ENCODE measurements at regions not wholly inside any gene's neighbourhood (a gene's known extent, or its start where the extent isn't known, plus 50 kb on each side); places are given as distances from the start of the nearest gene placed in this dataset.

DNA sequence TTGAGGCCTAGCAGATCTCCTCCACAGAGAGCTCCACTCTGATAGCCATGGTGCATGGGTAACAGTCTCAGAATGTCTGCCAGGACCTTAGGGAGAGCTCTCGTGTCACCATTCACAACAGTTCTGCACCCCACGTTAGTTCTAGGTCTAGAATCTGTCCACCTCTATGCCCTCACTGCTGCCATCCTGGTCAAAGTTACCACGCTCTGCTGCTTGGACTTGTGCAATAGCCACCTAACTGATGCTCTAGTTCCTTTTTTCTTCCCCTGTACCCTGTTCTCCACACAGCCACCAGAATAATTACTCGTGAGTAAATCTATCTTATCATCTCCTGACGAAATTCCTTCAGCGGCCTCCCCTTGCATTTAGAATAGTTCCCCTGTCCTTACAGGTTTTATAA is 268.8 kb upstream of the GATB start:
- Mint-ChIP-seq H3K9me3 (peaks cover 4% of the 10 kb centered on the region), H3K4me3 (no peak overlapping the region), H3K36me3 (ENCODE audit: low read depth) (no peaks in the 10 kb centered on the region), H3K27ac (no peak overlapping the region), H3K4me1 (peaks cover 5% of the 10 kb centered on the region), H3K27me3 (ENCODE audit: low read depth, poor library complexity) (no peaks in the 10 kb centered on the region)
- DNase-seq = no peak
- TF ChIP-seq, protein P1, sequence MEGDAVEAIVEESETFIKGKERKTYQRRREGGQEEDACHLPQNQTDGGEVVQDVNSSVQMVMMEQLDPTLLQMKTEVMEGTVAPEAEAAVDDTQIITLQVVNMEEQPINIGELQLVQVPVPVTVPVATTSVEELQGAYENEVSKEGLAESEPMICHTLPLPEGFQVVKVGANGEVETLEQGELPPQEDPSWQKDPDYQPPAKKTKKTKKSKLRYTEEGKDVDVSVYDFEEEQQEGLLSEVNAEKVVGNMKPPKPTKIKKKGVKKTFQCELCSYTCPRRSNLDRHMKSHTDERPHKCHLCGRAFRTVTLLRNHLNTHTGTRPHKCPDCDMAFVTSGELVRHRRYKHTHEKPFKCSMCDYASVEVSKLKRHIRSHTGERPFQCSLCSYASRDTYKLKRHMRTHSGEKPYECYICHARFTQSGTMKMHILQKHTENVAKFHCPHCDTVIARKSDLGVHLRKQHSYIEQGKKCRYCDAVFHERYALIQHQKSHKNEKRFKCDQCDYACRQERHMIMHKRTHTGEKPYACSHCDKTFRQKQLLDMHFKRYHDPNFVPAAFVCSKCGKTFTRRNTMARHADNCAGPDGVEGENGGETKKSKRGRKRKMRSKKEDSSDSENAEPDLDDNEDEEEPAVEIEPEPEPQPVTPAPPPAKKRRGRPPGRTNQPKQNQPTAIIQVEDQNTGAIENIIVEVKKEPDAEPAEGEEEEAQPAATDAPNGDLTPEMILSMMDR (IDR thresholded peaks at IDR 0.05) = no peak

DNA sequence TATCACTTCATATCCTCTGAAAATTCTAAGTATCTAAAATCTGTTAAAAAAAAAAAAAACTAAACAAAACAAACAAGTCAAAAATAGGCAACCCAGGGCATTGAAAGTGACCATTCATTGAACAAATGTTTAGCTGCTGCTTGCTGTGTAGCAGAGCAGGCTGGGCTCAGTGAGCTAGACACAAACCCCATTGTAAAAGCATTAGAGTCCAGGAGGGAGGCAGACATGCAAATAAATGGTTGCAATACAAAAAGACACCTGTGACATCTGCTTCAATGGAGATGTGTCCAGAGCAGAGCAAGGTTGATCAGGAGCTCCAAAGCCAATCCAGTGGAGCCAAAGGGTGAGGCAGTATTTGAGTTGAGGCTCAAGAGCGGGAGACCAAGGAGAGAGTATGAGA is 267.3 kb upstream of the GATB start:
- no peak overlapping the region for H3K4me3 Mint-ChIP-seq

DNA sequence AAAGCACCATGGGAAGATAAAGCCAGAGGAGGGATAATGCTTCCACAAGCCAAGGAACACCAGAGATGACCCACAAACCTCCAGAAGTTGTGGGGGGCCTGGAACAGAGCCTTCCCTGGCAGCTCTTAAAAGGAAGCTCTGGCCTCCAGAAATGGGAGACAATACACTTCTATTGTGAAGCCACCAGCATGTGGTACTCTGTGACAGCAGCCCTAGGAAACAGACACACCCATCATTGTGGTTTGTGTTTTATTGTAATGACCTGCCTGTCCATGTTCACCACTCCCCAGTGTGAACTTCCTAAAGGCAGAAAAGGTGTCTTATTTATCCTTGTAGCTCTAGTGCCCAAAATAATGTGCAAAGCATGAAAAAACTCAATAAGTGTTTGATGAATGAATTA is 264.1 kb upstream of the GATB start:
- no peak for DNase-seq
- no peaks in the 10 kb centered on the region for H3K36me3 Mint-ChIP-seq (ENCODE audit: low read depth)
- H3K4me3 Mint-ChIP-seq = no peak overlapping the region
- H3K9me3 Mint-ChIP-seq = peaks cover 4% of the 10 kb centered on the region
- TF ChIP-seq, protein P1 (IDR thresholded peaks at IDR 0.05) = no peak
- no peak overlapping the region for H3K27ac Mint-ChIP-seq
- H3K27me3 Mint-ChIP-seq (ENCODE audit: low read depth, poor library complexity) = peaks cover 4% of the 10 kb centered on the region
- peaks cover 4% of the 10 kb centered on the region for H3K4me1 Mint-ChIP-seq

More for the DNA sequence above, 267.3 kb upstream of the GATB start:
- Mint-ChIP-seq H3K27ac (no peak overlapping the region), H3K36me3 (ENCODE audit: low read depth) (no peaks in the 10 kb centered on the region), H3K27me3 (ENCODE audit: low read depth, poor library complexity) (no peaks in the 10 kb centered on the region), H3K4me1 (peaks cover 5% of the 10 kb centered on the region), H3K9me3 (peaks cover 4% of the 10 kb centered on the region)
- no peak for DNase-seq
- TF ChIP-seq, protein P1 (IDR thresholded peaks at IDR 0.05) = no peak

DNA sequence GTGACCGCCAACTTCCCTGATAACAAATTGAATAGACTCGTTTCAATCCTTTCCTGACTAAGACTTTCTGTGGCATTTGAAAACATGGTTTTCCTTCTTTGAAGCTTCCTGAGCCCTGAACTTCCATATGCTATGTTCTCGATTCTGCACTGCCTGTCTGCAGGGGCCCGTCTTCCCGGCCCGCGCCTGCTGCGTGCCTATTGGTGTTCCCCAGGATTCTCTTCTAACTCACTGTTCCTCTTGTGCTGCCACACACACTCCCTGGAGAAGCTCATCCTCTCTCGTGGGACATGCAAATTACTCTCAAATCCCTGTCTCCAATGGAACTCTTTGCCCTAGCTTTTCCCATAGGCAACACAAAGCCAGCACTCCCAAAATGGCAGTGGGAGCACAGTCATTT is 262.9 kb upstream of the GATB start:
- DNase-seq = no peak
- peaks cover 4% of the 10 kb centered on the region for H3K9me3 Mint-ChIP-seq
- H3K36me3 Mint-ChIP-seq (ENCODE audit: low read depth) = no peaks in the 10 kb centered on the region
- TF ChIP-seq, protein P1 (IDR thresholded peaks at IDR 0.05) = no peak
- H3K27ac Mint-ChIP-seq = no peak overlapping the region
- H3K4me1 Mint-ChIP-seq = peaks cover 4% of the 10 kb centered on the region
- H3K4me3 Mint-ChIP-seq = no peak overlapping the region
- H3K27me3 Mint-ChIP-seq (ENCODE audit: low read depth, poor library complexity) = peaks cover 5% of the 10 kb centered on the region

GRCh38 chr4:152022543-152022942 is 261.7 kb upstream of the GATB start:
- H3K36me3 Mint-ChIP-seq (ENCODE audit: low read depth) = no peaks in the 10 kb centered on the region
- H3K27me3 Mint-ChIP-seq (ENCODE audit: low read depth, poor library complexity) = peaks cover 8% of the 10 kb centered on the region
- no peak overlapping the region for H3K4me3 Mint-ChIP-seq
- no peak overlapping the region for H3K27ac Mint-ChIP-seq
- no peak for DNase-seq
- no peaks in the 10 kb centered on the region for H3K9me3 Mint-ChIP-seq
- H3K4me1 Mint-ChIP-seq = peaks cover 4% of the 10 kb centered on the region
- TF ChIP-seq, protein P1 (IDR thresholded peaks at IDR 0.05) = no peak

- Mint-ChIP-seq H3K4me1 (peaks cover 4% of the 10 kb centered on the region), H3K9me3 (no peaks in the 10 kb centered on the region), H3K27ac (no peak overlapping the region), H3K27me3 (ENCODE audit: low read depth, poor library complexity) (peaks cover 11% of the 10 kb centered on the region), H3K36me3 (ENCODE audit: low read depth) (no peaks in the 10 kb centered on the region), H3K4me3 (no peak overlapping the region)
- TF ChIP-seq, protein P1 (IDR thresholded peaks at IDR 0.05) = no peak
- DNase-seq = no peak
Measured at GRCh38 chr4:152021788-152022438, 261.1 kb upstream of the GATB start.

Data from nephron progenitor cell (in vitro differentiated cells).